Endothelial cell of umbilical vein (primary cell): ENCODE measurements at regions not wholly inside any gene's neighbourhood (a gene's known extent, or its start where the extent isn't known, plus 50 kb on each side); places are given as distances from the start of the nearest gene placed in this dataset.

Experiments used
- BruUV-seq: library from RNA; stranded (reverse); fragments of 400-500 nt; replicated peaks from 2 replicates; lab custom pipeline; 2021; lab: Mats Ljungman, UMichigan
- CTCF ChIA-PET: fragments of 300-600, 350-600 bp; sonication (Branson Sonifier 250); formaldehyde crosslinking; loops from one replicate; lab custom pipeline; 2021; ENCODE audit warnings: antibody characterized with exemption, inconsistent platforms; lab: Charles Lee
- POLR2A ChIA-PET: fragments of 300-600, 350-600 bp; sonication (Branson Sonifier 250); formaldehyde crosslinking; loops from one replicate; lab custom pipeline; 2021; ENCODE audit warnings: antibody characterized with exemption, inconsistent platforms; lab: Charles Lee
- DNase-seq: peaks from one replicate; pipeline ENCODE4 v3.0.0-alpha.2; 2011; ENCODE audit warnings: low read depth, low spot score
- FAIRE-seq: peaks from 2 replicates; lab custom pipeline; 2011; peaks lifted over from hg19 to GRCh38; lab: Jason Lieb, UNC
- H2AFZ ChIP-seq: 2 replicates; pipeline ENCODE4 v1.6.0; 2012; ENCODE audit warnings: low read depth, low read length, control low read depth, inconsistent platforms
- H3K27ac ChIP-seq: 2 replicates; pipeline ENCODE4 v1.5.1; 2011; ENCODE audit warnings: low read depth, mild to moderate bottlenecking, control low read depth, low read length, moderate library complexity; ENCODE audit not compliant: insufficient read depth
- H3K27me3 ChIP-seq, 2 experiments: 2 replicates each; pipeline versions ENCODE4 v1.6.0 to v1.6.1; 2011; ENCODE audit warnings: low read length in 2 of 2, mixed read lengths in 1 of 2; ENCODE audit not compliant: control insufficient read depth in 2 of 2, insufficient read depth in 2 of 2
- H3K36me3 ChIP-seq, 2 experiments: 2 replicates in 1 of 2; 3 replicates in 1 of 2; pipeline ENCODE4 v1.5.1; 2011; ENCODE audit warnings: low read length in 2 of 2, mild to moderate bottlenecking in 1 of 2, moderate library complexity in 1 of 2; ENCODE audit not compliant: control insufficient read depth in 2 of 2, insufficient read depth in 2 of 2; ENCODE audit errors: extremely low read depth in 1 of 2
- H3K4me1 ChIP-seq: 3 replicates; pipeline ENCODE4 v1.5.1; 2011; ENCODE audit warnings: mild to moderate bottlenecking, low read length; ENCODE audit not compliant: control insufficient read depth, insufficient read depth; ENCODE audit errors: extremely low read depth
- H3K4me2 ChIP-seq: 2 replicates; pipeline ENCODE4 v1.6.1; 2011; ENCODE audit warnings: low read length, control low read depth, mixed read lengths; ENCODE audit not compliant: insufficient read depth
- H3K4me3 ChIP-seq, 3 experiments: fragments of 200-600 bp in 1 of 3; sonication (generic), shearing (Covaris generic) in 1 of 3; replicated peaks in 1 of 3; 2 replicates each; pipeline ENCODE4 v1.5.1; 2011 to 2016; ENCODE audit warnings: control low read depth in 3 of 3, low read length in 3 of 3, mild to moderate bottlenecking in 2 of 3, inconsistent platforms in 1 of 3, low read depth in 1 of 3, moderate library complexity in 1 of 3; ENCODE audit not compliant: insufficient read depth in 1 of 3
- H3K79me2 ChIP-seq: 2 replicates; pipeline ENCODE4 v1.6.0; 2012; ENCODE audit warnings: low read length, inconsistent platforms; ENCODE audit not compliant: control insufficient read depth, insufficient read depth
- H3K9ac ChIP-seq: replicated peaks from 2 replicates; pipeline ENCODE3; 2011; ENCODE audit warnings: low read length, control low read depth; ENCODE audit not compliant: insufficient read depth; ENCODE audit errors: extremely low read depth
- H3K9me1 ChIP-seq: replicated peaks from 3 replicates; pipeline ENCODE4 v1.6.0; 2011; ENCODE audit warnings: mild to moderate bottlenecking, low read length; ENCODE audit not compliant: control insufficient read depth, insufficient read depth; ENCODE audit errors: extremely low read depth
- H3K9me3 ChIP-seq: replicated peaks from 2 replicates; pipeline ENCODE4 v1.5.1; 2012; ENCODE audit warnings: low read length, inconsistent platforms; ENCODE audit not compliant: control insufficient read depth, insufficient read depth
- H4K20me1 ChIP-seq: replicated peaks from 2 replicates; pipeline ENCODE3; 2011; ENCODE audit warnings: mild to moderate bottlenecking, low read length; ENCODE audit not compliant: control insufficient read depth, insufficient read depth; ENCODE audit errors: extremely low read depth
- CTCF ChIP-seq, 2 donors: IDR thresholded peaks; 1 replicate in 1 of 2; 2 replicates in 1 of 2; pipeline ENCODE4 v1.5.1; 2011; ENCODE audit warnings: low read length in 2 of 2, mild to moderate bottlenecking in 2 of 2, moderate library complexity in 2 of 2, control low read depth in 1 of 2, inconsistent platforms in 1 of 2, low read depth in 1 of 2; ENCODE audit not compliant: insufficient read depth in 1 of 2; ENCODE audit errors: extremely low read depth in 1 of 2
- FOS ChIP-seq: IDR thresholded peaks from 2 replicates; pipeline ENCODE4 v1.6.1; 2011; ENCODE audit warnings: mild to moderate bottlenecking, low read length, moderate library complexity, borderline replicate concordance; ENCODE audit not compliant: insufficient read depth
- GATA2 ChIP-seq: IDR thresholded peaks from 2 replicates; pipeline ENCODE4 v1.7.0; 2011; ENCODE audit warnings: low read depth, mild to moderate bottlenecking, moderate library complexity, mixed read lengths, low read length; ENCODE audit not compliant: insufficient read length, insufficient read depth
- MAX ChIP-seq: IDR thresholded peaks from 2 replicates; pipeline ENCODE4 v1.6.1; 2011; ENCODE audit not compliant: insufficient read depth, insufficient read length
- MYC ChIP-seq: IDR thresholded peaks from one replicate; pipeline ENCODE4 v1.6.1; 2011; ENCODE audit warnings: mild to moderate bottlenecking, low read depth, low read length
- POLR2A ChIP-seq: IDR thresholded peaks from 2 replicates; pipeline ENCODE4 v1.6.1; 2012; ENCODE audit warnings: low read depth, mild to moderate bottlenecking, control low read depth, low read length
- dilution Hi-C: fragments of 300-500 bp; cut with MboI; formaldehyde crosslinking; loops from one replicate; pipeline ENCODE4 v1.15.0; 2019; ENCODE audit warnings: low sequenced_read_pairs; ENCODE audit not compliant: extremely low pct_ligation_motif_present
- intact Hi-C: fragments of 100-400 bp; cut with micrococcal nuclease; formaldehyde crosslinking; loops from one replicate; pipeline ENCODE4 v1.10.0; 2022

GRCh38 chr13:73759434-73759833 lies 374.8 kb downstream of the KLF12 start:
- intact Hi-C loops: no loop called here

More at GRCh38 chr13:73759434-73759833, 374.8 kb downstream of the KLF12 start:
- TF ChIP-seq FOS (no peak), GATA2 (no peak), CTCF (IDR thresholded peaks at IDR 0.05; ENCODE audit: extremely low read depth in 1 of 2, insufficient read depth in 1 of 2, low read depth in 1 of 2, low read length in 2 of 2) (no peak), MAX (no peak), MYC (no peak), POLR2A (no peak)
- Histone ChIP-seq H4K20me1 (no peaks in the 10 kb centered on the region), H3K4me1 (no peaks in the 10 kb centered on the region), H3K9me3 (no peaks in the 10 kb centered on the region), H2AFZ (no peak overlapping the region), H3K36me3 (no peaks in the 10 kb centered on the region), H3K27me3 (no peaks in the 10 kb centered on the region), H3K4me2 (no peak overlapping the region), H3K79me2 (no peaks in the 10 kb centered on the region), H3K4me3 (no peak overlapping the region), H3K9ac (no peak overlapping the region), H3K27ac (no peak overlapping the region), H3K9me1 (no peaks in the 10 kb centered on the region)
- dilution Hi-C loops: no loop called here
- FAIRE-seq (no peak), DNase-seq (no peak)
- ChIA-PET POLR2A (no interaction called here), CTCF (no interaction called here)
- no TSS peak for BruUV-seq
